Common myeloid progenitor, CD34-positive (primary cell): ENCODE measurements at regions not wholly inside any gene's neighbourhood (a gene's known extent, or its start where the extent isn't known, plus 50 kb on each side); places are given as distances from the start of the nearest gene placed in this dataset.

Experiments
- CTCF ChIA-PET: fragments of 350-600 bp; sonication (Branson Sonifier 250); formaldehyde crosslinking; loops from one replicate; lab custom pipeline; 2021; ENCODE audit warnings: antibody characterized with exemption; lab: Charles Lee
- POLR2A ChIA-PET: fragments of 350-600 bp; sonication (Branson Sonifier 250); formaldehyde crosslinking; loops from one replicate; lab custom pipeline; 2021; ENCODE audit warnings: antibody characterized with exemption; lab: Charles Lee
- DNase-seq, 3 donors: peaks; one replicate each; pipeline versions ENCODE4 v3.0.0 to v3.0.0-alpha.2; 2013
- H3K27ac ChIP-seq, 2 experiments: 1 replicate in 1 of 2; 2 replicates in 1 of 2; pipeline ENCODE4 v1.7.0; 2013; ENCODE audit warnings: inconsistent platforms in 2 of 2, low read length in 2 of 2, mild to moderate bottlenecking in 2 of 2, low read depth in 1 of 2, moderate library complexity in 1 of 2; ENCODE audit not compliant: severe bottlenecking in 2 of 2, insufficient read depth in 1 of 2, poor library complexity in 1 of 2
- H3K27me3 ChIP-seq, 5 experiments: replicated peaks in 2 of 5; 1 replicate in 3 of 5; 2 replicates in 2 of 5; pipeline versions ENCODE4 v1.6.1 to v1.7.0; 2013; ENCODE audit warnings: low read length in 4 of 5, mild to moderate bottlenecking in 2 of 5, moderate library complexity in 2 of 5, inconsistent platforms in 1 of 5; ENCODE audit not compliant: insufficient read depth in 5 of 5, control insufficient read depth in 4 of 5
- H3K36me3 ChIP-seq, 4 experiments: 1 replicate in 2 of 4; 2 replicates in 2 of 4; pipeline versions ENCODE4 v1.6.1 to v1.7.0; 2013; ENCODE audit warnings: low read length in 3 of 4, control low read depth in 1 of 4, mild to moderate bottlenecking in 1 of 4; ENCODE audit not compliant: control insufficient read depth in 4 of 4, insufficient read depth in 4 of 4
- H3K4me1 ChIP-seq, 4 experiments: 1 replicate in 3 of 4; 2 replicates in 1 of 4; pipeline versions ENCODE4 v1.6.1 to v1.7.1; 2013; ENCODE audit warnings: low read length in 3 of 4, mild to moderate bottlenecking in 3 of 4, control low read depth in 1 of 4, inconsistent platforms in 1 of 4, moderate library complexity in 1 of 4; ENCODE audit not compliant: control insufficient read depth in 4 of 4, insufficient read depth in 4 of 4; ENCODE audit errors: control extremely low read depth in 1 of 4
- H3K4me3 ChIP-seq, 7 experiments: 1 replicate in 4 of 7; 2 replicates in 3 of 7; pipeline versions ENCODE4 v1.5.1 to v1.7.0; 2013; ENCODE audit warnings: mild to moderate bottlenecking in 7 of 7, low read length in 6 of 7, moderate library complexity in 6 of 7, inconsistent platforms in 2 of 7, low read depth in 2 of 7, control low read depth in 1 of 7; ENCODE audit not compliant: insufficient read depth in 4 of 7, control insufficient read depth in 1 of 7; ENCODE audit errors: extremely low read depth in 1 of 7
- H3K9me3 ChIP-seq, 5 experiments: 1 replicate in 4 of 5; 2 replicates in 1 of 5; pipeline versions ENCODE4 v1.6.1 to v1.7.1; 2013; ENCODE audit warnings: low read length in 4 of 5, mild to moderate bottlenecking in 2 of 5, inconsistent platforms in 1 of 5, low read depth in 1 of 5, moderate library complexity in 1 of 5; ENCODE audit not compliant: control insufficient read depth in 4 of 5, insufficient read depth in 2 of 5; ENCODE audit errors: control extremely low read depth in 1 of 5
- WGBS: methylation state at CpG from one replicate; pipeline ENCODE4 v1.1.5; 2013; ENCODE audit not compliant: insufficient coverage; 5-methylcytosine and 5-hydroxymethylcytosine counted together

DNA sequence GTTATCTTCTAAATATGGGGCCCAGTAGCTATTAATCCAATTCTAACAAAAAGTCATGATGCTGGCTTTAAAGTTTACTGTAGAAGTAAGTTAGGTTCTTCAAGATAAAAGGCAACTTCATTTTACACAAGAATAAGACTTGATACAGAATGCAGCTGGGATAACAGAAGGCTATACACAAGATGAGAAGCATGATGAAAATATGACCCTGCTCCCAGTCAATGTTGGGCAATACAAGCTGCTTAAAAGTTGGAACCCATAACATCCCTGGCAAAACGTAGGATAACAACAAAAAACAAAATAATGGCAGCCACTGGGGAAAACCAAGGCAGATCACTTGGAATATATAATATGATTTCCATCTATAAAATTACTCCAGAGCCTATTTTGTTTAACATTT lies 87.6 kb upstream of the RSPO3 start:
- Histone ChIP-seq H3K4me1 (no peaks in the 10 kb centered on the region), H3K27me3 (no peaks in the 10 kb centered on the region), H3K27ac (no peak overlapping the region), H3K9me3 (peaks cover 0 to 1% (median 0%) of the 10 kb centered on the region in 5 experiments), H3K36me3 (no peaks in the 10 kb centered on the region), H3K4me3 (no peak overlapping the region)
- CTCF ChIA-PET, result no interaction called here
- POLR2A ChIA-PET, result no interaction called here
- no peak for DNase-seq
- no CpG with 5 or more reads among the region's 1 CpG for WGBS

DNA sequence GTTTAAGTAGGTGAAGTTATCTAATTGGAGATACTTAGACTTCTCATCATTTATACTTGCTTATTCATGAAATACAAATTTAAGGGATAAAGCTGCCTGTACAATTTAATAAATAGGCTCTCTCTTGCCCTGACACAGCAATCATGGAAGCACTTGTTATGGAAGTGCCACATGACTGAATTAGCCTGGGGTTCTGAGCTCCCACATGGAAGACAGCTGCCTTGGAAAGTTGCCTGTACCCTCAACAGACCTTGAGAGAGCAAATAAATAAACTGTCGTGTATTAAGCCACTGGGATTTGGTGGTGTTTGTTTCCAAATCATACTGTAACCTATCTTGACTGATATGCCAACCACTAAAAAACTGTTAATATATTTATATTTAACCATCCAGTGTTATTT lies 87.0 kb upstream of the RSPO3 start:
- Histone ChIP-seq H3K4me3 (no peak overlapping the region), H3K27me3 (no peaks in the 10 kb centered on the region), H3K4me1 (no peaks in the 10 kb centered on the region), H3K9me3 (peaks cover 0 to 1% (median 0%) of the 10 kb centered on the region in 5 experiments), H3K27ac (no peak overlapping the region), H3K36me3 (no peaks in the 10 kb centered on the region)
- WGBS, result no CpG with 5 or more reads among the region's 1 CpG
- POLR2A ChIA-PET, result no interaction called here
- CTCF ChIA-PET, result no interaction called here
- no peak for DNase-seq

DNA sequence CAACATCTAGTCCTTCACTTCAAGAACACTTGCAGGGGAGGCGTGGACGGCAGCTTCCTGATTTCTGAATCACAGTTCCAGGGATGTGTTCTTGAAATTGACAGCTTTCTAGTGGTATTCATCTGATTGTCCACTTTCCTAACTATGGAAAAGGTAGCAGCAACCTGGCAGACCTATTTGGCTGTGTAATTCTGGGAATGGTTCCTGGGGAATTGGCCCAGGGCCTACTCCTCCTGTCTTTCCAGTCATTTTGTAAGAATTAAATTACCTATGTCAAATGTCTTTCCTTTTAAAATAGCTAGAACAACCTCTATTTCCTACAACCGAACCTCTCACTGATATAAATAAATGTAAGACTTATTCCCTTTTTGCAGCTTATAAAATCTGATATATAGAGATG lies 85.5 kb upstream of the RSPO3 start:
- no peak for DNase-seq
- Histone ChIP-seq H3K27ac (no peak overlapping the region), H3K4me1 (no peaks in the 10 kb centered on the region), H3K36me3 (no peaks in the 10 kb centered on the region), H3K9me3 (peaks cover 0 to 1% (median 0%) of the 10 kb centered on the region in 5 experiments), H3K4me3 (no peak overlapping the region), H3K27me3 (no peaks in the 10 kb centered on the region)
- ChIA-PET CTCF (interaction anchor here (1.1 kb wide), 1 partner anchor 9 kb away, joined by 3 read pairs; no protein-coding TSS in a partner anchor), POLR2A (no interaction called here)
- 100% methylated on average over 2 of the region's 3 CpGs for WGBS

DNA sequence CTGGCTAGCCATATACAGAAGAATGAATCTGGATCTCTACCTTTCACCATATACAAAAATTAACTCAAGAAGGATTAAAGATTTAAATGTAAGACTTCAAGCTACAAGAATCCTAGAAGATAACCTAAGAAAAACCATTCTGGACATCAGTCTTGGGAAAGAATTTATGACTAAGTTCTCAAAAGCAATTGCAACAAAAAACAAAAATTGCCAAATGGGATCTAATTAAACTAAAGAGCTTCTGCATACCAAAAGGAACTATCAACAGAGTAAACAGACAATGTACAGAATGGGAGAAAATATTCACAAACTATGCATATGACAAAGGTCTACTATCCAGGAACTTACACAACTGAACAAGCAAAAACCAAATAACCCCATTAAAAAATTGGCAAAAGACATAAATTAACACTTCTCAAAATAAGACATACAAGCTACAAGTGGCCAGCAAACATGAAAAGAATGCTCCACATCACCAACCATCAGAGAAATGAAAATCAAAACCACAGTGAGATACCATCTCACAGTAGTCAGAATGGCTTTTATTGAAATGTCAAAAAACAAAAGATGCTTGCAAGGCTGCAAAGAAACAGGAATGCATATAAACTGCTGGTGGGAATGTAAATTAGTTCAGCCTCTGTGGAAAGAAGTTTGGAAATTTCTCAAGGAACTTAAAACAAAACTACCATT lies 66.8 kb upstream of the RSPO3 start:
- ChIA-PET POLR2A (no interaction called here), CTCF (no interaction called here)

DNA sequence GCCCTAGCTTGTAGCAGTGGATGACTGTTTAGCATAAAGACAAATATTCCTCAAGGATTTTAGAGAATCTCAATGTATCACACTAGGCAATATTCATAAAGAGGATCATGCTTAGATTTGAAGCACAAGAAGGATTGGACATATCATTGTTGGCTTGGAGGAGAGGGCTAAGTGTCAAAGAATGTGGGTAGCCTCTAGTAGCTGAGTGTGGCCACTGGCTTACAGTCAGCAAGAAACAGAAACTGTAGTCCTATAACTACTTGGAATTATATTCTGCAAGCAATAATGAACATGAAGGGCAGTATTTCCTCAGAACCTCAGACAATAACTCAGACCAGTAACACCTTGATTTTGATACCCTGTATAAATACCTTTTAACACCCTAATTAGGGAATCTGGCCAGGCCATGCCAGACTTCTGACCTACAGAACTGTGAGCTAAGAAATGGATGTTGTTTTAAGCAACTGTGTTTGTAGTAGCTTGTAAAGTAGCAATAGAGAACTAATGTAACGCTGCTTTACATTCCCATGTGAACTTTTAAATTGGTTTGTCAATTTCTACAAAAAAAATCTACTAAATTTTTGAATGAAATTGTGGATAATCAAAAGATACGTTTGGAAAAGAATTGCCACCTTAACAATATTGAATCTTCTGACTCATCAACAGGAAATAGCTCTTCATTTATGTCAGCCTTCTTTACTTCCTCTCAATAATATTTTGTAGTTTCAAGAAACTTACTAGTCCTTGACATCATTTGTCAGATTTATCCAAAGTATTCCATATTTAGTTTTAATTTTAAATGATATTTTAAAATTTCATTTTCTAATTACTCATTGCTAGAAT lies 65.2 kb upstream of the RSPO3 start:
- no peak overlapping the region for H3K4me3 ChIP-seq
- H3K36me3 ChIP-seq, result no peaks in the 10 kb centered on the region
- CTCF ChIA-PET, result interaction anchor here (1.4 kb wide), 1 partner anchor 10 kb away, joined by 3 read pairs; no protein-coding TSS in a partner anchor
- H3K27ac ChIP-seq, result no peak overlapping the region
- POLR2A ChIA-PET, result no interaction called here
- no peaks in the 10 kb centered on the region for H3K27me3 ChIP-seq
- no peaks in the 10 kb centered on the region for H3K4me1 ChIP-seq
- DNase-seq, result no peak
- peaks cover 0 to 4% (median 0%) of the 10 kb centered on the region in 5 experiments for H3K9me3 ChIP-seq
- WGBS, result no CpG with 5 or more reads among the region's 2 CpGs

More for the DNA sequence above, 66.8 kb upstream of the RSPO3 start:
- H3K4me1 ChIP-seq, result no peaks in the 10 kb centered on the region
- no peaks in the 10 kb centered on the region for H3K27me3 ChIP-seq
- no peaks in the 10 kb centered on the region for H3K36me3 ChIP-seq
- no peak overlapping the region for H3K27ac ChIP-seq
- no peak overlapping the region for H3K4me3 ChIP-seq
- no peak for DNase-seq
- H3K9me3 ChIP-seq, result no peaks in the 10 kb centered on the region

DNA sequence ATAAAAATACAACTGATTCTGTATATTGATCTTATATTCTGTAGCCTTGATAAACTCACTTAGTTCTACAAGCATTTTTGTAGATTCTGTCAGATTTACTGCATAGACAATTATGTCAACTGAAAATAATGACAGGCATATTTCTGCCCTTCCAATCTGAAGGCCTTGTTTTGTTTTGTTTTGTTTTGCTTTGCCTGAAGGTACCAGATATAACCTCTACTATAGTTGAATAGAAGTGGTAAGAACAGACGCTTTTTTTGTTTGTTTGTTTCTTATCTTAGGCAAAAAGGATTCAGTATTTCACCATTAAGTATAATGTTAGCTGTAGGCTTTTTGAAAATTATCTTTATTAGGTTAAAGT lies 64.6 kb upstream of the RSPO3 start:
- POLR2A ChIA-PET, result no interaction called here
- CTCF ChIA-PET, result interaction anchor here (1.4 kb wide), 1 partner anchor 11 kb away, joined by 3 read pairs; no protein-coding TSS in a partner anchor
- no peaks in the 10 kb centered on the region for H3K27me3 ChIP-seq
- peaks cover 0 to 5% (median 0%) of the 10 kb centered on the region in 5 experiments for H3K9me3 ChIP-seq
- no peaks in the 10 kb centered on the region for H3K4me1 ChIP-seq
- no peak overlapping the region for H3K4me3 ChIP-seq
- WGBS, result no CpG with 5 or more reads among the region's 1 CpG
- no peak overlapping the region for H3K27ac ChIP-seq
- no peak for DNase-seq
- H3K36me3 ChIP-seq, result no peaks in the 10 kb centered on the region

DNA sequence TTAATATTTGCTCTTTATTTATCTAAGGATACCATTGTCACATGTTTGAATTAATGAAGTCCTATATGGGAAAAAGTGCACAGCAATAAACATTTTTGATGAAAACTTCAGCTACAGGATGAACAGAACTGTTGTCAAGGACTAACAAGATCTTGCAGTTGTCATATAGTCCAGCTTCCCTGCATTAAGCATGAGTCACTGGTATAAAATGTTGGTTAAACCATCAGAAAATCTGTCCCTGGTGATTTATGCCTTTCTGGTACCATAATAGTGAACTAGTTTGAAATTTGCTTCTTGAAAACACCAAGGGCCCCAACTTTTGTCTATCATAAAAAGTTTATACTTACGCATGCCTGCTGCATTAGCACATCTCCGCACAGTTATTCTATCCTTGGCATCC lies 60.4 kb upstream of the RSPO3 start:
- Histone ChIP-seq H3K4me3 (no peak overlapping the region), H3K9me3 (peaks cover 0 to 5% (median 0%) of the 10 kb centered on the region in 5 experiments), H3K27ac (no peak overlapping the region), H3K27me3 (no peaks in the 10 kb centered on the region), H3K36me3 (no peaks in the 10 kb centered on the region), H3K4me1 (no peaks in the 10 kb centered on the region)
- CTCF ChIA-PET, result no interaction called here
- POLR2A ChIA-PET, result no interaction called here
- WGBS, result 100% methylated on average over 1 of the region's 2 CpGs
- DNase-seq, result no peak
